Stimulated activated CD4-positive, alpha-beta T cell treated with anti-CD3 and anti-CD28 coated beads, Interleukin-12 subunit alpha, Interleukin-12 subunit beta, amount 100 ng/mL, for 48 hours (primary cell): ENCODE measurements at regions not wholly inside any gene's neighbourhood (a gene's known extent, or its start where the extent isn't known, plus 50 kb on each side); places are given as distances from the start of the nearest gene placed in this dataset.

ENCODE experiments used
- DNase-seq, 3 donors: peaks; one replicate each; pipeline ENCODE4 v3.0.0-alpha.2; 2020; ENCODE audit warnings: low read depth in 2 of 3, low spot score in 1 of 3

- DNase-seq = no peak
Measured at GRCh38 chr6:84466511-84466910, 239.1 kb upstream of the CEP162 start.

- DNase-seq = no peak
Measured at GRCh38 chr6:84464471-84464870, 237.0 kb upstream of the CEP162 start.

- no peak for DNase-seq
Measured at GRCh38 chr6:84462698-84463097, 235.3 kb upstream of the CEP162 start.

GRCh38 chr6:84461461-84461860 is 234.0 kb upstream of the CEP162 start:
- DNase-seq = no peak

GRCh38 chr6:84460491-84460890 is 233.0 kb upstream of the CEP162 start:
- DNase-seq = no peak

- no peak for DNase-seq
Measured at GRCh38 chr6:84459401-84459800, 232.0 kb upstream of the CEP162 start.

- DNase-seq = no peak
Measured at GRCh38 chr6:84458271-84458670, 230.8 kb upstream of the CEP162 start.

GRCh38 chr6:84457276-84457675 is 229.8 kb upstream of the CEP162 start:
- no peak for DNase-seq

GRCh38 chr6:84456803-84457202 is 229.4 kb upstream of the CEP162 start:
- no peak for DNase-seq

GRCh38 chr6:84455511-84456029 is 228.1 kb upstream of the CEP162 start:
- no peak for DNase-seq

GRCh38 chr6:84453499-84453898 is 226.1 kb upstream of the CEP162 start:
- no peak for DNase-seq

GRCh38 chr6:84450018-84450417 is 222.6 kb upstream of the CEP162 start:
- no peak for DNase-seq

- no peak for DNase-seq
Measured at GRCh38 chr6:84449220-84449619, 221.8 kb upstream of the CEP162 start.

- DNase-seq = no peak
Measured at GRCh38 chr6:84448331-84448730, 220.9 kb upstream of the CEP162 start.

GRCh38 chr6:84447651-84448050 is 220.2 kb upstream of the CEP162 start:
- DNase-seq = no peak

GRCh38 chr6:84445068-84445467 is 217.6 kb upstream of the CEP162 start:
- no peak for DNase-seq

GRCh38 chr6:84442208-84442607 is 214.8 kb upstream of the CEP162 start:
- DNase-seq = no peak

- DNase-seq = no peak
Measured at GRCh38 chr6:84441456-84441855, 214.0 kb upstream of the CEP162 start.

GRCh38 chr6:84434550-84434949 is 207.1 kb upstream of the CEP162 start:
- no peak for DNase-seq

GRCh38 chr6:84432619-84433018 is 205.2 kb upstream of the CEP162 start:
- no peak for DNase-seq

- peak in 1 of 3 donors; percentile 1 for DNase-seq
Measured at GRCh38 chr6:84428300-84428907, 201.0 kb upstream of the CEP162 start.

GRCh38 chr6:84425971-84426705 is 198.7 kb upstream of the CEP162 start:
- DNase-seq = no peak

- DNase-seq = no peak
Measured at GRCh38 chr6:84424956-84425355, 197.5 kb upstream of the CEP162 start.
